IMR-90 (cell line): ENCODE measurements at regions not wholly inside any gene's neighbourhood (a gene's known extent, or its start where the extent isn't known, plus 50 kb on each side); places are given as distances from the start of the nearest gene placed in this dataset.

Experiments
- ATAC-seq: fragments of 200-7000 bp; cut with Tn5 transposase; 2 replicates; pipeline ENCODE4 v1.9.1; 2020; ENCODE audit warnings: low read depth, mild to moderate bottlenecking, moderate library complexity
- BruUV-seq: library from RNA; stranded (reverse); fragments of 400-500 nt; replicated peaks from 2 replicates; lab custom pipeline; 2021; lab: Mats Ljungman, UMichigan
- CTCF ChIA-PET: fragments of 300-600 bp; formaldehyde crosslinking; extraction: SDS; loops from one replicate; lab custom pipeline; 2021; ENCODE audit warnings: antibody characterized with exemption; lab: Yijun Ruan, JAX
- POLR2A ChIA-PET: fragments of 300-600 bp; sonication (Branson Sonifier 250); formaldehyde crosslinking; loops from one replicate; lab custom pipeline; 2022; ENCODE audit warnings: antibody characterized with exemption; ENCODE audit not compliant: unreplicated experiment; lab: Charles Lee
- DNase-seq: peaks from one replicate; pipeline ENCODE4 v3.0.0; 2013
- H2AFZ ChIP-seq: replicated peaks from 2 replicates; pipeline ENCODE3; 2013; ENCODE audit warnings: low read length, mild to moderate bottlenecking; ENCODE audit not compliant: poor library complexity
- H2AK5ac ChIP-seq: 2 replicates; pipeline ENCODE4 v1.6.1; 2013; ENCODE audit warnings: low read depth, low read length, inconsistent platforms
- H2AK9ac ChIP-seq: replicated peaks from 2 replicates; pipeline ENCODE3; 2013; ENCODE audit warnings: mild to moderate bottlenecking, low read depth, low read length, moderate library complexity; ENCODE audit not compliant: poor library complexity
- H2BK120ac ChIP-seq: 2 replicates; pipeline ENCODE4 v1.6.1; 2013; ENCODE audit warnings: low read depth, low read length, inconsistent platforms
- H2BK15ac ChIP-seq: 3 replicates; pipeline ENCODE4 v1.6.1; 2013; ENCODE audit warnings: low read depth, low read length, inconsistent platforms
- H2BK20ac ChIP-seq: 2 replicates; pipeline ENCODE4 v1.6.1; 2013; ENCODE audit warnings: low read depth, mild to moderate bottlenecking, inconsistent platforms, low read length, moderate library complexity
- H2BK5ac ChIP-seq: 2 replicates; pipeline ENCODE4 v1.6.1; 2013; ENCODE audit warnings: mild to moderate bottlenecking, low read depth, low read length, inconsistent platforms; ENCODE audit not compliant: poor library complexity, severe bottlenecking
- H3K14ac ChIP-seq: replicated peaks from 2 replicates; pipeline ENCODE4 v1.6.1; 2013; ENCODE audit warnings: low read depth, low read length, inconsistent platforms
- H3K18ac ChIP-seq: 2 replicates; pipeline ENCODE4 v1.6.1; 2013; ENCODE audit warnings: low read depth, low read length, control low read depth
- H3K23ac ChIP-seq: 2 replicates; pipeline ENCODE4 v1.6.1; 2013; ENCODE audit warnings: low read depth, low read length, inconsistent platforms
- H3K27ac ChIP-seq: 2 replicates; pipeline ENCODE4 v1.5.1; 2013; ENCODE audit warnings: mild to moderate bottlenecking, control low read depth, low read length; ENCODE audit not compliant: insufficient read depth
- H3K27me3 ChIP-seq: 2 replicates; pipeline ENCODE4 v1.6.1; 2013; ENCODE audit warnings: low read length; ENCODE audit not compliant: control insufficient read depth, insufficient read depth
- H3K36me3 ChIP-seq: 2 replicates; pipeline ENCODE4 v1.6.1; 2013; ENCODE audit warnings: low read length, mixed read lengths; ENCODE audit not compliant: control insufficient read depth, insufficient read depth
- H3K4ac ChIP-seq: 2 replicates; pipeline ENCODE4 v1.6.1; 2013; ENCODE audit warnings: low read depth, low read length, inconsistent platforms
- H3K4me1 ChIP-seq: 2 replicates; pipeline ENCODE4 v1.6.1; 2013; ENCODE audit warnings: low read length, mixed read lengths; ENCODE audit not compliant: control insufficient read depth, insufficient read depth
- H3K4me2 ChIP-seq: 2 replicates; pipeline ENCODE4 v1.6.1; 2013; ENCODE audit warnings: low read depth, mild to moderate bottlenecking, control low read depth, low read length, moderate library complexity
- H3K4me3 ChIP-seq: 2 replicates; pipeline ENCODE4 v1.5.1; 2013; ENCODE audit warnings: low read depth, mild to moderate bottlenecking, control low read depth, low read length, moderate library complexity; ENCODE audit not compliant: insufficient read depth
- H3K56ac ChIP-seq: 2 replicates; pipeline ENCODE4 v1.6.1; 2013; ENCODE audit warnings: low read length, inconsistent platforms; ENCODE audit not compliant: insufficient read depth; ENCODE audit errors: extremely low read depth
- H3K79me1 ChIP-seq, 2 experiments: 2 replicates each; pipeline ENCODE4 v1.6.1; 2013; ENCODE audit warnings: low read length in 2 of 2, inconsistent platforms in 1 of 2, low read depth in 1 of 2
- H3K9ac ChIP-seq: 2 replicates; pipeline ENCODE4 v1.6.1; 2013; ENCODE audit warnings: low read depth, low read length, control low read depth
- H3K9me1 ChIP-seq: 2 replicates; pipeline ENCODE4 v1.6.1; 2013; ENCODE audit warnings: low read length, inconsistent platforms; ENCODE audit not compliant: insufficient read depth
- H3K9me3 ChIP-seq: 2 replicates; pipeline ENCODE4 v1.6.1; 2013; ENCODE audit warnings: low read length; ENCODE audit not compliant: control insufficient read depth, insufficient read depth
- H4K20me1 ChIP-seq: 2 replicates; pipeline ENCODE4 v1.6.1; 2013; ENCODE audit warnings: low read length, inconsistent platforms; ENCODE audit not compliant: insufficient read depth
- H4K5ac ChIP-seq: 2 replicates; pipeline ENCODE4 v1.6.1; 2013; ENCODE audit warnings: mild to moderate bottlenecking, low read depth, low read length, control low read depth
- H4K8ac ChIP-seq, 2 experiments: 2 replicates each; pipeline ENCODE4 v1.6.1; 2013; ENCODE audit warnings: low read depth in 2 of 2, low read length in 2 of 2, control low read depth in 1 of 2, inconsistent platforms in 1 of 2
- H4K91ac ChIP-seq: 2 replicates; pipeline ENCODE4 v1.6.1; 2013; ENCODE audit warnings: low read depth, low read length, inconsistent platforms; ENCODE audit not compliant: insufficient read depth
- CEBPB ChIP-seq: IDR thresholded peaks from 2 replicates; pipeline ENCODE4 v1.6.1; 2012; ENCODE audit warnings: low read depth, low read length, improper control_type of control experiment
- CHD1 ChIP-seq: IDR thresholded peaks from 2 replicates; pipeline ENCODE4 v1.6.1; 2012; ENCODE audit warnings: low read depth, low read length, improper control_type of control experiment
- MAFK ChIP-seq: IDR thresholded peaks from 2 replicates; pipeline ENCODE4 v1.6.1; 2012; ENCODE audit warnings: low read depth, low read length, improper control_type of control experiment
- MAZ ChIP-seq: IDR thresholded peaks from 2 replicates; pipeline ENCODE4 v1.6.1; 2012; ENCODE audit warnings: low read depth, mild to moderate bottlenecking, low read length, improper control_type of control experiment, moderate library complexity, borderline replicate concordance
- POLR2A ChIP-seq: IDR thresholded peaks from 2 replicates; pipeline ENCODE4 v1.6.1; 2012; ENCODE audit warnings: mild to moderate bottlenecking, low read depth, low read length
- RAD21 ChIP-seq: IDR thresholded peaks from 2 replicates; pipeline ENCODE4 v1.6.1; 2012; ENCODE audit warnings: low read length, improper control_type of control experiment
- RCOR1 ChIP-seq: IDR thresholded peaks from 2 replicates; pipeline ENCODE4 v1.6.1; 2012; ENCODE audit warnings: mild to moderate bottlenecking, low read length, improper control_type of control experiment; ENCODE audit not compliant: insufficient replicate concordance
- WGBS, 2 experiments: methylation state at CpG; one replicate each; pipeline versions ENCODE4 v1.1.5 to v1.1.7; 2013; ENCODE audit warnings: missing lambda C conversion rate in 2 of 2; ENCODE audit not compliant: insufficient read length in 1 of 2; ENCODE audit errors: extremely low coverage in 2 of 2; 5-methylcytosine and 5-hydroxymethylcytosine counted together
- dilution Hi-C: fragments of 300-500 bp; cut with HindIII; formaldehyde crosslinking; loops from one replicate; pipeline ENCODE4 v1.14.3; 2018; ENCODE audit warnings: low sequenced_read_pairs; ENCODE audit not compliant: unreplicated experiment
- in situ Hi-C: fragments of 300-500 bp; cut with MboI; formaldehyde crosslinking; loops from 3 replicates; pipeline ENCODE4 v1.14.3; 2019; ENCODE audit warnings: low sequenced_read_pairs, inconsistent platforms, mixed read lengths
- intact Hi-C: fragments of 100-400 bp; cut with micrococcal nuclease; formaldehyde crosslinking; loops from 2 replicates; pipeline ENCODE4 v1.10.0; 2022
- TF ChIP-seq, protein P1 (sequence below): fragments of 150-350 bp; IDR thresholded peaks from 2 replicates; pipeline ENCODE4 v1.6.1; 2016; ENCODE audit warnings: low read depth, mild to moderate bottlenecking, low read length, moderate library complexity, borderline replicate concordance
- TF ChIP-seq, protein P2 (sequence below): conservative IDR thresholded peaks from 2 replicates; pipeline ENCODE4 v1.5.1; 2012; ENCODE audit warnings: mild to moderate bottlenecking, low read depth, low read length, improper control_type of control experiment

DNA sequence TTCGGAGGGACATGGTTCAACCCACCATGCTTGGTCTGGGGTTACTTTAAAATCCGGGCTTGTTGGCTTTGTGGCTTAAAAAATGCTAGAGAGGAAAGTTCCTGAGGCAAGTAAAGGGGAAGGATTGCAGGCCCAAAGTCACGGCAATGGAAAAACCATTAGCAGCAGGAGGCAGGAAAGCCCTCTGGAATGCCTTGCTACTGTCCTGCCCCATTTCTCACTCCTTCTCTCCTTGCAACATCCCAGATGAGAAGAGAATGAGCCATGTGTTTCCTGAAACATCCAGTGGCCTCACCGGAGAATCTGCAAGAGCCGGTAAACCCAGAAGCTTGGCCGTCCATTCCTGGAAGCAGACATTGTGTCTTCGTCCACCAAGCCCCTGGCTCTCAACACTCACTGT, 97.4 kb upstream of the LCLAT1 start:
- Histone ChIP-seq H3K27ac (no peak overlapping the region), H4K20me1 (no peaks in the 10 kb centered on the region), H2AK9ac (no peak overlapping the region), H4K5ac (no peak overlapping the region), H2BK20ac (no peak overlapping the region), H3K79me1 (no peaks in the 10 kb centered on the region), H3K9me1 (no peaks in the 10 kb centered on the region), H3K36me3 (no peaks in the 10 kb centered on the region), H3K9ac (no peak overlapping the region), H3K4me1 (peaks cover 2% of the 10 kb centered on the region; the same call in 1 of the 2 replicates), H2BK5ac (no peak overlapping the region), H3K18ac (no peak overlapping the region), H3K27me3 (no peaks in the 10 kb centered on the region), H3K4me3 (no peak overlapping the region), H3K23ac (no peak overlapping the region), H3K9me3 (no peaks in the 10 kb centered on the region), H4K91ac (no peak overlapping the region), H2AFZ (no peak overlapping the region), H2BK15ac (no peak overlapping the region), H4K8ac (no peak overlapping the region), H3K14ac (no peak overlapping the region), H2BK120ac (no peak overlapping the region), H3K4me2 (no peak overlapping the region), H3K56ac (no peak overlapping the region), H2AK5ac (no peak overlapping the region; the same call in 1 of the 2 replicates), H3K4ac (no peak overlapping the region)
- ATAC-seq (no peak), DNase-seq (no peak)
- intact Hi-C loops, result no loop called here
- POLR2A ChIA-PET, result no interaction called here
- CTCF ChIA-PET, result interaction anchor here (0.6 kb wide), 1 partner anchor 125 kb away, joined by 4 read pairs; no protein-coding TSS in a partner anchor
- no TSS peak for BruUV-seq
- 96% methylated on average over 4 of the region's 7 CpGs; no CpG with 5 or more reads in 1 of the 2 experiments for WGBS, 2 experiments
- dilution Hi-C loops, result no loop called here
- TF ChIP-seq, protein P1, sequence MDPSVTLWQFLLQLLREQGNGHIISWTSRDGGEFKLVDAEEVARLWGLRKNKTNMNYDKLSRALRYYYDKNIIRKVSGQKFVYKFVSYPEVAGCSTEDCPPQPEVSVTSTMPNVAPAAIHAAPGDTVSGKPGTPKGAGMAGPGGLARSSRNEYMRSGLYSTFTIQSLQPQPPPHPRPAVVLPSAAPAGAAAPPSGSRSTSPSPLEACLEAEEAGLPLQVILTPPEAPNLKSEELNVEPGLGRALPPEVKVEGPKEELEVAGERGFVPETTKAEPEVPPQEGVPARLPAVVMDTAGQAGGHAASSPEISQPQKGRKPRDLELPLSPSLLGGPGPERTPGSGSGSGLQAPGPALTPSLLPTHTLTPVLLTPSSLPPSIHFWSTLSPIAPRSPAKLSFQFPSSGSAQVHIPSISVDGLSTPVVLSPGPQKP, result no peak
- TF ChIP-seq MAFK, result no peak
- TF ChIP-seq CEBPB, result no peak
- TF ChIP-seq CHD1, result no peak
- TF ChIP-seq, protein P2, sequence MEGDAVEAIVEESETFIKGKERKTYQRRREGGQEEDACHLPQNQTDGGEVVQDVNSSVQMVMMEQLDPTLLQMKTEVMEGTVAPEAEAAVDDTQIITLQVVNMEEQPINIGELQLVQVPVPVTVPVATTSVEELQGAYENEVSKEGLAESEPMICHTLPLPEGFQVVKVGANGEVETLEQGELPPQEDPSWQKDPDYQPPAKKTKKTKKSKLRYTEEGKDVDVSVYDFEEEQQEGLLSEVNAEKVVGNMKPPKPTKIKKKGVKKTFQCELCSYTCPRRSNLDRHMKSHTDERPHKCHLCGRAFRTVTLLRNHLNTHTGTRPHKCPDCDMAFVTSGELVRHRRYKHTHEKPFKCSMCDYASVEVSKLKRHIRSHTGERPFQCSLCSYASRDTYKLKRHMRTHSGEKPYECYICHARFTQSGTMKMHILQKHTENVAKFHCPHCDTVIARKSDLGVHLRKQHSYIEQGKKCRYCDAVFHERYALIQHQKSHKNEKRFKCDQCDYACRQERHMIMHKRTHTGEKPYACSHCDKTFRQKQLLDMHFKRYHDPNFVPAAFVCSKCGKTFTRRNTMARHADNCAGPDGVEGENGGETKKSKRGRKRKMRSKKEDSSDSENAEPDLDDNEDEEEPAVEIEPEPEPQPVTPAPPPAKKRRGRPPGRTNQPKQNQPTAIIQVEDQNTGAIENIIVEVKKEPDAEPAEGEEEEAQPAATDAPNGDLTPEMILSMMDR, result no peak
- TF ChIP-seq RAD21, result no peak
- TF ChIP-seq POLR2A, result no peak
- no peak for TF ChIP-seq MAZ
- no peak for TF ChIP-seq RCOR1
- in situ Hi-C loops, result no loop called here
